GM10266 (cell line): ENCODE measurements at regions not wholly inside any gene's neighbourhood (a gene's known extent, or its start where the extent isn't known, plus 50 kb on each side); places are given as distances from the start of the nearest gene placed in this dataset.
"Not testable (repeated sequence)": the region's sequence is repeated elsewhere in the genome, so short reads cannot be mapped to it uniquely, and the experiment has no call there.

ENCODE experiments used
- DNase-seq: peaks from one replicate; pipeline ENCODE4 v3.0.0; 2012; ENCODE audit errors: extremely low spot score
- TF ChIP-seq, protein P1 (sequence below): IDR thresholded peaks from 2 replicates; pipeline ENCODE4 v1.5.1; 2012; ENCODE audit warnings: mild to moderate bottlenecking, low read depth; ENCODE audit not compliant: control insufficient read depth, insufficient read depth; ENCODE audit errors: missing control alignments

DNA sequence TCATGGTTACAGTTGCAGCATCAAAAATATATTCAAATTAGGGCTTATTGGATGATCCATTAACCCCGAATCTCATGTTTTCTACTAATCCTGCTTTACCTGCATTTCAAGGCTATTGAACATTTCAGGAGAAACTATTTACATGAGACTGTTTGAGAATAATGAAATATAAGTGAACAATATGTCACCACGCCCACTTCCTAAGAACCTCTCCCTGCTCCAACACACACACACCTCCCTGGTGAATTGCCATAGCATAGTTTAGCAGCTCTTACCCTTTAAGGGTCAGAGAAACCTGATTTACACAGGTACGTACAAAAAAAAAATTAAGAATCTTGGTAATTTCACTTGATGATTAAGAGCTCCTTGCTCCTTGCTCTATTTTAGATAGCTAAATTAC, 113.4 kb downstream of the ANXA5 start:
- no peak for DNase-seq

DNA sequence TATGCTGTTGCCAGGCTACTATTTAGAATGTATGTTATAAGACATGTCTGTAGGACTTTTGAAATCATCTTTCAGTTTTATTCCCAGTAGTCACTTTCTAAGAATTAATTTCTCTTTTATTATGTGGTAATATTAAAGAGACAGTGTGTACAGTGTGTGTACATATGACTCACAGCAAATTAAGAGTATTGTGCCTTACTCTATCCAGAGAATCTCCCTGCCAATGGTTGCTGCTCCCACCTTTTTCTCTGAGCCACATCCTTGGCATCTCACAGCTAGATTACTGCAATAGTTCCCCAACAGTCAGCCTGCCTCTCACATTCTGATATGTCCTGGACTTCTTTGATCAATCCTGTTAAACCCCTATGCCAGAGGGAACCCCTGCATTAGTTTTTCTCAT, 114.5 kb downstream of the ANXA5 start:
- DNase-seq = no peak
- TF ChIP-seq, protein P1, sequence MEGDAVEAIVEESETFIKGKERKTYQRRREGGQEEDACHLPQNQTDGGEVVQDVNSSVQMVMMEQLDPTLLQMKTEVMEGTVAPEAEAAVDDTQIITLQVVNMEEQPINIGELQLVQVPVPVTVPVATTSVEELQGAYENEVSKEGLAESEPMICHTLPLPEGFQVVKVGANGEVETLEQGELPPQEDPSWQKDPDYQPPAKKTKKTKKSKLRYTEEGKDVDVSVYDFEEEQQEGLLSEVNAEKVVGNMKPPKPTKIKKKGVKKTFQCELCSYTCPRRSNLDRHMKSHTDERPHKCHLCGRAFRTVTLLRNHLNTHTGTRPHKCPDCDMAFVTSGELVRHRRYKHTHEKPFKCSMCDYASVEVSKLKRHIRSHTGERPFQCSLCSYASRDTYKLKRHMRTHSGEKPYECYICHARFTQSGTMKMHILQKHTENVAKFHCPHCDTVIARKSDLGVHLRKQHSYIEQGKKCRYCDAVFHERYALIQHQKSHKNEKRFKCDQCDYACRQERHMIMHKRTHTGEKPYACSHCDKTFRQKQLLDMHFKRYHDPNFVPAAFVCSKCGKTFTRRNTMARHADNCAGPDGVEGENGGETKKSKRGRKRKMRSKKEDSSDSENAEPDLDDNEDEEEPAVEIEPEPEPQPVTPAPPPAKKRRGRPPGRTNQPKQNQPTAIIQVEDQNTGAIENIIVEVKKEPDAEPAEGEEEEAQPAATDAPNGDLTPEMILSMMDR = no peak

More for the DNA sequence above, 113.4 kb downstream of the ANXA5 start:
- TF ChIP-seq, protein P1 = no peak

DNA sequence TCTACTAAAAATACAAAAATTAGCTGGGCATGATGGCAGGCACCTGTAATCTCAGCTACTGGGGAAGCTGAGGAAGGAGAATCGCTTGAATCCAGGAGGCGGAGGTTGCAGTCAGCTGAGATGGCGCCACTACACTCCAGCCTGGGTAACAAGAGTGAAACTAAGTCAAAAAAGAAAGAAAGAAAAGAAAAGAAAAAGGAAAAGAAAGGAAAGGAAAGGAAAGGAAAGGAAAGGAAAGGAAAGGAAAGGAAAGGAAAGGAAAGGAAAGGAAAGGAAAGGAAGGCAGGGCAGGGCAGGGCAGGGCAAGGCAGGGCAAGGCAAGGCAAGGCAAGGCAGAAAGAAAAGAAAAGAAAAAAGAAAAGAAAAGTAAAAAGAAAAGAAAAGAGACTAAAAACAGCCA, 121.4 kb downstream of the ANXA5 start:
- not testable (repeated sequence) for DNase-seq

DNA sequence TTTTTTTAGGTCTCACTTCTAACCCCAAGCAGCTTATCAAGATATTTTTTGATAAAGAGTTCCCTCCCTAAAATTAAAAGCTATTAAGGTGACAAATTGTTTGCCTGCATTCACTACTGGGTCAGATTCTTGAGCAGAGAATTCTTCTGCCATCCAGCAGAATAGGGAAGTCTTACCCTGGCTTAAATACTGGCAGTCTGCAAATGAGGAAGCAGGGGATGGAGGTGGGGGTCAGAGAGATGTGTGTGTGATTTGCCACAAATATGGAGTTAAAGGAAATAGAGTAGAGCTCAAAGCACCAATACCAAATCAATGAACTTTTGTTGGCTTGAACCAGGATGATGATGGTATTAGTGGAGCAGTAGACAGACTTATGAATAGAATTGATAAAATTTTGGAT, 122.2 kb downstream of the ANXA5 start:
- TF ChIP-seq, protein P1 = no peak
- no peak for DNase-seq

DNA sequence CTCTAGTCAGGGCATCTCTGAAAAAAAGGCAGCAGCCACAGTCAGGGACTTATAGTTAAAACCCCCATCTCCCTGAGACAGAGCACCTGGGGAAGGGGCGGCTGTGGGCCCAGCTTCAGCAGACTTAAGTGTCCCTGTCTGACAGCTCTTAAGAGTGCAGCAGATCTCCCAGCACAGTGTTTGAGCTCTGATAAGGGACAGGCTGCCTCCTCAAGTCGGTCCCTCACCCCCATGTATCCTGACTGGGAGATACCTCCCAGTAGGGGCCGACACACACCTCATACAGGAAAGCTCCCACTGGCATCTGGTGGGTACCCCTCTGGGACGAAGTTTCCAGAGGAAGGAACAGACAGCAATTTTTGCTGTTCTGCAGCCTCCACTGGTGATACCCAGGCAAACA, 129.0 kb downstream of the ANXA5 start:
- no peak for DNase-seq
- TF ChIP-seq, protein P1 = no peak

DNA sequence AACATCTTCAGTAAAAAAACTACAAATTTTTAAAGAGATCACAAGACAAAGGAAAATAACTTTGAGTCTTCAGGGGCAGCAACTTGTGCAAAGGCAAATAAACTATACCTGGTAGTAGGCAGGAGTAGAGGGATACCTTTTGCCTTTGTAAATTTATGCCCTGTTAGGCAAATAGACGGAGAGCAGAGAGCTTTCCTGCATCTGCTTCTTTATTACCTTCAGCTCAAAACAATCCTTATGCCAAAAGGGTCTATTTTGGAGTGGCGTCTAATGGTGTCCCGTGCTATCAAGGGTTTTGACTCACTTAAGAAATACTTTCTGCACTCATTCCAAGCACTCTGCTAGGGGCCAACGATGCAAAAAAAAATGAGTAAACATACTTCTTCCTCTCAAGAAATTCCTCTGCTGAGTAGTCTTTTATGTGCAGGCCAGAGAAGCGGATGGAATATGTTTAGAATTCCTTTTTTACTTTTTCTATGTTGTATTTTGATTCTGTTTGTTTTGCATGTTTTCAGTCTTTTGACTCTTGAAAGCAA, 131.9 kb downstream of the ANXA5 start:
- no peak for DNase-seq
- TF ChIP-seq, protein P1 = no peak

DNA sequence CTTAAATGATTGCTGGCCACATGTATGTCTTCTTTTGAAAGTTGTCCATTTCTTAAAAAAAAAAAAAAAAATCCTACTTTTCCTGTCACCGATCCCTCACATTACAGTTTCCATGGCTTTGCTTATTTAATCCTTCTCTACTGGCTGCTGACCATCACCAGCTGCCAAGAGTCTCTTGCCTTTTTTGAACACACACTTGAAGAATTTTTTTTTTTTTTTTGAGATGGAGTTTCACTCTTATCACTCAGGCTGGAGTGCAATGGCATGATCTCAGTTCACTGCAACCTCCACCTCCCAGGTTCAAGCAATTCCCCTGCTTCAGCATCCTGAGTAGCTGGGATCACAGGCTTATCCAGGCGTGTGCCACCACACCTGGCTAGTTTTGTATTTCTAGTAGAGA, 134.0 kb downstream of the ANXA5 start:
- no peak for DNase-seq
- TF ChIP-seq, protein P1 = no peak
